PC-9 (cell line): ENCODE measurements at regions not wholly inside any gene's neighbourhood (a gene's known extent, or its start where the extent isn't known, plus 50 kb on each side); places are given as distances from the start of the nearest gene placed in this dataset.

Experiments
- BruUV-seq: library from RNA; stranded (reverse); fragments of 400-500 nt; replicated peaks from 2 replicates; lab custom pipeline; 2021; lab: Mats Ljungman, UMichigan
- CTCF ChIA-PET: fragments of 300-600 bp; sonication (Branson Sonifier 250); formaldehyde crosslinking; loops from one replicate; lab custom pipeline; 2022; ENCODE audit warnings: antibody characterized with exemption; lab: Charles Lee
- POLR2A ChIA-PET: fragments of 300-600 bp; sonication (Branson Sonifier 250); formaldehyde crosslinking; loops from one replicate; lab custom pipeline; 2022; ENCODE audit warnings: antibody characterized with exemption; ENCODE audit not compliant: unreplicated experiment; lab: Charles Lee
- DNase-seq, 2 experiments: peaks; one replicate each; pipeline versions ENCODE4 v3.0.0 to v3.0.0-alpha.2; 2015 to 2022; ENCODE audit warnings: mixed read lengths in 1 of 2
- H2AFZ ChIP-seq: fragments of 200-600 bp; sonication (generic); 2 replicates; pipeline ENCODE4 v1.8.1; 2017; ENCODE audit warnings: antibody characterized with exemption
- H3F3A ChIP-seq: fragments of 200-600 bp; sonication (generic); 2 replicates; pipeline ENCODE4 v1.8.1; 2017; ENCODE audit warnings: antibody characterized with exemption, mild to moderate bottlenecking, low read depth; ENCODE audit not compliant: insufficient read depth
- H3K27ac ChIP-seq: fragments of 200-600 bp; sonication (generic); 2 replicates; pipeline ENCODE4 v1.6.1; 2016; ENCODE audit warnings: mixed run types
- H3K27me3 ChIP-seq: fragments of 200-600 bp; sonication (generic); 2 replicates; pipeline ENCODE4 v1.6.1; 2016; ENCODE audit warnings: low read depth, mixed run types; ENCODE audit not compliant: insufficient read depth
- H3K36me3 ChIP-seq: fragments of 200-600 bp; sonication (generic); 2 replicates; pipeline ENCODE4 v1.6.1; 2016; ENCODE audit warnings: low read depth, mixed run types
- H3K4me1 ChIP-seq: fragments of 200-600 bp; sonication (generic); replicated peaks from 2 replicates; pipeline ENCODE4 v1.6.1; 2016; ENCODE audit warnings: mixed run types; ENCODE audit not compliant: insufficient read depth
- H3K4me2 ChIP-seq: fragments of 200-600 bp; sonication (generic); 2 replicates; pipeline ENCODE4 v1.6.1; 2017; ENCODE audit warnings: mixed run types
- H3K4me3 ChIP-seq: fragments of 200-600 bp; sonication (generic); 2 replicates; pipeline ENCODE4 v1.6.1; 2016; ENCODE audit warnings: mixed run types
- H3K79me2 ChIP-seq: fragments of 200-600 bp; sonication (generic); 2 replicates; pipeline ENCODE4 v1.6.1; 2017; ENCODE audit warnings: low read depth, mixed run types
- H3K9me2 ChIP-seq: fragments of 200-600 bp; sonication (generic); 2 replicates; pipeline ENCODE4 v1.8.1; 2017; ENCODE audit warnings: mild to moderate bottlenecking; ENCODE audit not compliant: insufficient read depth
- H3K9me3 ChIP-seq: fragments of 200-600 bp; sonication (generic); 2 replicates; pipeline ENCODE4 v1.8.1; 2016; ENCODE audit warnings: low read depth; ENCODE audit not compliant: insufficient read depth
- H4K20me1 ChIP-seq: fragments of 200-600 bp; sonication (generic); 2 replicates; pipeline ENCODE4 v1.8.1; 2017; ENCODE audit not compliant: insufficient read depth
- EZH2 ChIP-seq: fragments of 200-600 bp; sonication (generic); IDR thresholded peaks from 2 replicates; pipeline ENCODE4 v1.8.0; 2017; ENCODE audit warnings: antibody characterized with exemption, low read depth
- intact Hi-C: fragments of 100-400 bp; cut with micrococcal nuclease; formaldehyde crosslinking; loops from one replicate; pipeline ENCODE4 v1.10.0; 2022; ENCODE audit not compliant: unreplicated experiment
- TF ChIP-seq, protein P1 (sequence below): fragments of 200-600 bp; sonication (generic); conservative IDR thresholded peaks from 2 replicates; pipeline ENCODE4 v1.6.1; 2017; ENCODE audit warnings: mixed run types, antibody characterized with exemption, mild to moderate bottlenecking, moderate library complexity

GRCh38 chr22:44383064-44383575 lies 70.4 kb upstream of the SHISAL1 start:
- H3K36me3 ChIP-seq = no peaks in the 10 kb centered on the region
- H3K9me2 ChIP-seq = no peaks in the 10 kb centered on the region
- no peaks in the 10 kb centered on the region for H4K20me1 ChIP-seq
- TF ChIP-seq, protein P1, sequence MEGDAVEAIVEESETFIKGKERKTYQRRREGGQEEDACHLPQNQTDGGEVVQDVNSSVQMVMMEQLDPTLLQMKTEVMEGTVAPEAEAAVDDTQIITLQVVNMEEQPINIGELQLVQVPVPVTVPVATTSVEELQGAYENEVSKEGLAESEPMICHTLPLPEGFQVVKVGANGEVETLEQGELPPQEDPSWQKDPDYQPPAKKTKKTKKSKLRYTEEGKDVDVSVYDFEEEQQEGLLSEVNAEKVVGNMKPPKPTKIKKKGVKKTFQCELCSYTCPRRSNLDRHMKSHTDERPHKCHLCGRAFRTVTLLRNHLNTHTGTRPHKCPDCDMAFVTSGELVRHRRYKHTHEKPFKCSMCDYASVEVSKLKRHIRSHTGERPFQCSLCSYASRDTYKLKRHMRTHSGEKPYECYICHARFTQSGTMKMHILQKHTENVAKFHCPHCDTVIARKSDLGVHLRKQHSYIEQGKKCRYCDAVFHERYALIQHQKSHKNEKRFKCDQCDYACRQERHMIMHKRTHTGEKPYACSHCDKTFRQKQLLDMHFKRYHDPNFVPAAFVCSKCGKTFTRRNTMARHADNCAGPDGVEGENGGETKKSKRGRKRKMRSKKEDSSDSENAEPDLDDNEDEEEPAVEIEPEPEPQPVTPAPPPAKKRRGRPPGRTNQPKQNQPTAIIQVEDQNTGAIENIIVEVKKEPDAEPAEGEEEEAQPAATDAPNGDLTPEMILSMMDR = no peak
- no peak for TF ChIP-seq EZH2
- no peak overlapping the region for H3K4me3 ChIP-seq
- no peak overlapping the region for H3K27ac ChIP-seq
- POLR2A ChIA-PET = interaction anchor here (0.5 kb wide), 1 partner anchor 389 kb away, joined by 3 read pairs; no protein-coding TSS in a partner anchor
- H3K9me3 ChIP-seq = no peaks in the 10 kb centered on the region
- no peaks in the 10 kb centered on the region for H3F3A ChIP-seq
- no peak for DNase-seq
- no peaks in the 10 kb centered on the region for H3K79me2 ChIP-seq
- no TSS peak for BruUV-seq
- H3K27me3 ChIP-seq = no peaks in the 10 kb centered on the region
- no peak overlapping the region for H3K4me2 ChIP-seq
- intact Hi-C loops = no loop called here
- no peaks in the 10 kb centered on the region for H3K4me1 ChIP-seq
- CTCF ChIA-PET = no interaction called here
- no peak overlapping the region for H2AFZ ChIP-seq

GRCh38 chr22:44382116-44383038 lies 69.6 kb upstream of the SHISAL1 start:
- Histone ChIP-seq H2AFZ (no peak overlapping the region), H3K27me3 (no peaks in the 10 kb centered on the region), H3K4me1 (no peaks in the 10 kb centered on the region), H4K20me1 (no peaks in the 10 kb centered on the region), H3K4me2 (no peak overlapping the region), H3K27ac (no peak overlapping the region), H3K79me2 (no peaks in the 10 kb centered on the region), H3F3A (no peaks in the 10 kb centered on the region), H3K9me2 (no peaks in the 10 kb centered on the region), H3K4me3 (no peak overlapping the region), H3K36me3 (no peaks in the 10 kb centered on the region), H3K9me3 (no peaks in the 10 kb centered on the region)
- DNase-seq = no peak
- POLR2A ChIA-PET = interaction anchor here (0.5 kb wide), 1 partner anchor 390 kb away, joined by 3 read pairs; no protein-coding TSS in a partner anchor
- intact Hi-C loops = no loop called here
- CTCF ChIA-PET = no interaction called here
- BruUV-seq = no TSS peak
- TF ChIP-seq, protein P1 = no peak
- TF ChIP-seq EZH2 = no peak

- Histone ChIP-seq H3K9me3 (no peaks in the 10 kb centered on the region), H3K4me3 (no peak overlapping the region), H3K27me3 (no peaks in the 10 kb centered on the region), H3K36me3 (no peaks in the 10 kb centered on the region), H3F3A (no peaks in the 10 kb centered on the region), H3K27ac (no peak overlapping the region), H4K20me1 (no peaks in the 10 kb centered on the region), H3K79me2 (no peaks in the 10 kb centered on the region), H3K9me2 (no peaks in the 10 kb centered on the region), H3K4me1 (no peaks in the 10 kb centered on the region), H3K4me2 (no peak overlapping the region), H2AFZ (no peak overlapping the region)
- BruUV-seq = no TSS peak
- intact Hi-C loops = no loop called here
- DNase-seq = no peak
- TF ChIP-seq EZH2 = no peak
- TF ChIP-seq, protein P1 = no peak
- POLR2A ChIA-PET = no interaction called here
- CTCF ChIA-PET = no interaction called here
Observed at GRCh38 chr22:44381761-44382115, 69.0 kb upstream of the SHISAL1 start.
